KOPT-K1 (cell line): ENCODE measurements at regions not wholly inside any gene's neighbourhood (a gene's known extent, or its start where the extent isn't known, plus 50 kb on each side); places are given as distances from the start of the nearest gene placed in this dataset.
"Not testable (repeated sequence)": the region's sequence is repeated elsewhere in the genome, so short reads cannot be mapped to it uniquely, and the experiment has no call there.

Experiments used
- H3K27ac ChIP-seq: fragments of 200-600 bp; sonication (generic); 2 replicates; pipeline ENCODE4 v1.5.1; 2016; ENCODE audit warnings: antibody characterized with exemption, mild to moderate bottlenecking, low read depth, low read length; ENCODE audit not compliant: poor library complexity, severe bottlenecking
- H3K36me3 ChIP-seq: fragments of 200-600 bp; sonication (generic); 2 replicates; pipeline ENCODE4 v1.5.1; 2017; ENCODE audit warnings: antibody characterized with exemption, mild to moderate bottlenecking, low read length, moderate library complexity; ENCODE audit not compliant: insufficient read depth
- H3K9me3 ChIP-seq: fragments of 200-600 bp; sonication (generic); 2 replicates; pipeline ENCODE4 v1.5.1; 2017; ENCODE audit warnings: antibody characterized with exemption, low read length, mild to moderate bottlenecking; ENCODE audit not compliant: insufficient read depth, poor library complexity, severe bottlenecking

DNA sequence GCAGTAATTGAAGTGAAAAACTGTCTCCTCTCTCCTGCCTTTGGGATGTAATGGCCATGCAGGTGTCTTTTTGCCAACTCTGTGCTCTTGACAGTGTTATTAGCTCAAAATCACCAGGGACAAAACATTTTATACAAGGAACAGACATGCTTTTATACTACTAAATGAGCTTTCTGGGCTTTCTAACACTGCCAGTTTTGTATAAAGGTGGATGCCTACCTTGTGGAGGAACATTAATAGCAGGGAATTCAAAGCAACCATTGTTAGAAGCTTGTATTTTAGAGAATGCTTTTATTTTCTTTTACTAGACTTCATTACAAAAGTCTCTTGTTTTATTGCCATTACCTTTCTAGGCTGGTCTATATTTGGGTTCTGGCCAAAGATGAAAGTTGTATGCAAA is 54.7 kb upstream of the ARSJ start:
- H3K27ac ChIP-seq: no peak overlapping the region
- no peaks in the 10 kb centered on the region for H3K36me3 ChIP-seq
- H3K9me3 ChIP-seq: no peaks in the 10 kb centered on the region

GRCh38 chr4:114036426-114036825 is 57.0 kb upstream of the ARSJ start:
- Histone ChIP-seq H3K27ac (no peak overlapping the region), H3K36me3 (no peaks in the 10 kb centered on the region), H3K9me3 (no peaks in the 10 kb centered on the region)

- H3K36me3 ChIP-seq: no peaks in the 10 kb centered on the region
- no peaks in the 10 kb centered on the region for H3K9me3 ChIP-seq
- H3K27ac ChIP-seq: no peak overlapping the region
Observed at GRCh38 chr4:114036864-114037263, 57.4 kb upstream of the ARSJ start.

DNA sequence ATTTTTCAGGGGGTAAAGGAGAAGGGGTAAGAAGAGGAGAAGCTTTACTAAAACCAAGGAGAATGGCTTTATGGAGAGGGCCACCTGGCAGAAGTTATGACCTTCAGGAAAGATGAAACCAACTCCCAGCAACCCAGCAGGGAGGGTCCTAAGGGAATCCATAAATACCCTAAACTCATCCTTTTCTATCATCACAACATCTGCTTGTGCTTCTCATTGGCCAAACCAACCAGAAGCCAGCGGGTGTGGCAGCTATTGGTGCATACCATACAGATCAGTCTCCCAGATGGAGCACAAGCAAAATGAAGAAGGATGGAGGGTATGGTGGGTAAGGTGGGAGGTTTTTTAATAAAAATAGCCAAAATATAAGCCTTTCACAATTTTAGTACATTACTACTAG is 58.5 kb upstream of the ARSJ start:
- Histone ChIP-seq H3K36me3 (no peaks in the 10 kb centered on the region), H3K27ac (no peak overlapping the region), H3K9me3 (no peaks in the 10 kb centered on the region)

DNA sequence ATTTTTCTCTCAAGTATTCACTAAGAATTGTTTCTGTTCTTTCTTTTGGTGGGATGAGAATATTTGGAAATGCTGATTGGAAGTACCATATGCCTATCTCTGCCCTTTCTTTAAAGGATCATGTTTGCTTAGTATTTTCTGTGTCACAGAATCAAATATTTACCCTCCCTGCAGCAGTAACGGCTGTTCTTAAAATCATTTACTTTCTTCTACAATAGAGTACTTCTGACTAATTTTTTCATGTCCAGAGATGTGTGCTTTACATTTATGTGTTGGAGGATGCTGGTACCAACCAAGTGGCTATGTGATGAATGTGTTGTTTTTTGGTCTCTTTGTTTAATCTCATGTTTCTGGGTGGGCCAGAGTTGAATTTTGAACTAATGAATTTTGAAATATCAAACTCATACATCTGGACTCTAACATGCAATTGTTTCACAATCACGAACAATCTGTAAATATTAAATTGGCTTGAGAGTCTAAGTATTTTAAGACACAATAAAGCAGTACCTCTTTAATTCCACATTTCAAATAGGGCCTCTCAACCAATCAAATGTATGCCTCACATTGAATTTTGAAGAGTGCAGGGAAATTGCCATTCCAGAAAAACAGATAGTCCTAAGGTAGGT is 59.4 kb upstream of the ARSJ start:
- Histone ChIP-seq H3K27ac (no peak overlapping the region), H3K9me3 (no peaks in the 10 kb centered on the region), H3K36me3 (no peaks in the 10 kb centered on the region)

- Histone ChIP-seq H3K36me3 (no peaks in the 10 kb centered on the region), H3K9me3 (no peaks in the 10 kb centered on the region), H3K27ac (peak overlapping the region; percentile 39)
Observed at GRCh38 chr4:114040319-114041116, 61.1 kb upstream of the ARSJ start.

- Histone ChIP-seq H3K27ac (peak overlapping the region; percentile 39), H3K36me3 (no peaks in the 10 kb centered on the region), H3K9me3 (no peaks in the 10 kb centered on the region)
Observed at GRCh38 chr4:114041117-114041475, 61.6 kb upstream of the ARSJ start.

- Histone ChIP-seq H3K27ac (no peak overlapping the region), H3K36me3 (no peaks in the 10 kb centered on the region), H3K9me3 (no peaks in the 10 kb centered on the region)
Observed at GRCh38 chr4:114043116-114043515, 63.7 kb upstream of the ARSJ start.

DNA sequence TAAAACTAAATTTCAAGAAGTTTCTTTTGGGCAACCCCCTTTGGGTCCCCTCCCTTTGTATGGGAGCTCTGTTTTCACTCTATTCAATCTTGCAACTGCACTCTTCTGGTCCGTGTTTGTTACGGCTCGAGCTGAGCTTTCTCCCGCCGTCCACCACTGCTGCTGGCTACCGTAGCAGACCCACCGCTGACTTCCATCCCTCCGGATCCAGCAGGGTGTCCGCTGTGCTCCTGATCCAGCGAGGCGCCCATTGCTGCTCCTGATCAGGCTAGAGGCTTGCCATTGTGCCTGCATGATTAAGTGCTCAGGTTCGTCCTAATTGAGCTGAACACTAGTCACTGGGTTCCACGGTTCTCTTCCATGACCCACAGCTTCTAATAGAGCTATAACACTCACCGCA is 64.9 kb upstream of the ARSJ start:
- H3K27ac ChIP-seq, H3K36me3 ChIP-seq: not testable (repeated sequence)

DNA sequence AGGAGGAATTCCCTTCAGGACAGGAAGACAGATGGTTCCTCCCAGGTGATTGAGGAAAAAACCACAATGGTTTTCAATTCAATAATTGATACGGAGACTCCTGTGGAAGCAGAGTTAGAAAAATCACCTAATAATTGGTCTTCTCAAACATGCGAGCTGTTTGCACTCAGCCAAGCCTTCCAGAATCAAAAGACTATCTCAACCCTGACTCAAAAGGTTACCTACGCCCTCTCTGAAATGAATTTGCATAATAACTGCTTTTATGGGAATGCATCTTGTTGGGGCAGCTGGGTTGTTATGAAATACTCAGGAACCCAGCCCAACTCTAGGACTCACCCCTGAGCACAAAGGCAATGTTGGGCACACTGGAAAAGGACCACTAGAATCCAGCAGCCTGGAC is 66.9 kb upstream of the ARSJ start:
- H3K9me3 ChIP-seq: no peaks in the 10 kb centered on the region
- H3K27ac ChIP-seq: no peak overlapping the region
- no peaks in the 10 kb centered on the region for H3K36me3 ChIP-seq

More for the DNA sequence above, 64.9 kb upstream of the ARSJ start:
- H3K9me3 ChIP-seq: not testable (repeated sequence)

- not testable (repeated sequence) for H3K9me3 ChIP-seq, H3K36me3 ChIP-seq, H3K27ac ChIP-seq
Observed at GRCh38 chr4:114048154-114048553, 68.7 kb upstream of the ARSJ start.

DNA sequence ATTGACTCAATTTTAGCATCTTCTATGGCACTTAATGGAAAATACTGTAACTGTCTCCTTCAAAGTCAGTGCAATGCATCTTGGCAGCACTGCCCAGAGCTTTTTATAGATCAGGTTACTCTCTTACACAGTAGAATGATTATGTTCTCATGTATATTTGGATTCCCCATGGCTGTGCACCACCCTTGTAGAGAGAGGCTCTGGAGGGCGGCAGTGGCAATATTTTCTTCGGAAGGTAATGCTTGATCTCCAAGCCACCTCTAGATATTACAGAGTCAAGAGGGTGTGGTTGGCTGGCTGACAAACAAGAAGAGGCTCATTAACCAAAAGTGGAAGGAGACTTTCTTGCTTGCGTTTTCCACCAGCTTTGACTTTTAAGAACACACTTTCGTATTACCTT is 72.8 kb upstream of the ARSJ start:
- H3K36me3 ChIP-seq: no peaks in the 10 kb centered on the region
- no peak overlapping the region for H3K27ac ChIP-seq

DNA sequence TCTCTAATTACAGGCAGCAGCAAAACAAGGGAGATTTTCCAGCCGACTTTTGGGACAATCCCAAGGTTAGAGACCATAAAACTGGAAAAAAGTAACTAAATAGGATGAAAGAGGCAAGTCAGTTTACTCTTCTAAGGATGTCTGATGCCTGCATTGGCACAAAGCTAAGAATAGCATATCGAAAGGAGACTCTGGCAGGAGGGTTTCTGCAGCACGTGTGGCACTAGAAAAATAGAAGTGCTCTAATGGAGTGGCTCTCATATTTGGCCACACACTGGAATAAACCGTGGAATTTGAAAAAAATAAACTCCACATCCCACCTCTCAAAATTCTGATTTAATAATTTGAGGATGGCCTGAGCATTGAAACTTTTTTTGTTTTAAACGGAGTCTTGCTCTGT is 77.2 kb upstream of the ARSJ start:
- Histone ChIP-seq H3K9me3 (peaks cover 8% of the 10 kb centered on the region), H3K27ac (no peak overlapping the region)

More for the DNA sequence above, 72.8 kb upstream of the ARSJ start:
- peaks cover 8% of the 10 kb centered on the region for H3K9me3 ChIP-seq

GRCh38 chr4:114057746-114058145 is 78.3 kb upstream of the ARSJ start:
- H3K36me3 ChIP-seq: no peaks in the 10 kb centered on the region
- H3K9me3 ChIP-seq: peaks cover 8% of the 10 kb centered on the region
- no peak overlapping the region for H3K27ac ChIP-seq

More for the DNA sequence above, 77.2 kb upstream of the ARSJ start:
- H3K36me3 ChIP-seq: no peaks in the 10 kb centered on the region

DNA sequence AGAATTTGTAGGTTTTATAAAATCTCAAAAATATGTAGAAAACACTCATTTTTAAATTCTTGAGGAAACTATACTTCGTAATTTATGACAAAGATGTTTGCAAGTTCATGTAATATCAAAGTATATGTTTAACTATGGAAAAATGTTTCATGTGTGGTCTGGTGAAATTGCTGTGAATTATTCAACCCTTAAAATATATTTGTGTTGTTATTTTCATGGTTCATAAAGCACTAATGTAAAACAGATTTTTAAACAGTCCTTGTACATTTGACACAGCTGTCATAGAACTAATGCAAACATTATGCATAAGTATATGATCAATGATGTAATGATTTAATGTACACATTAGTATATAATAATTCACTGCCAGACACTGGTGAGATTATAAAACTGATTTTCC is 83.1 kb upstream of the ARSJ start:
- Histone ChIP-seq H3K27ac (no peak overlapping the region), H3K36me3 (no peaks in the 10 kb centered on the region), H3K9me3 (no peaks in the 10 kb centered on the region)

DNA sequence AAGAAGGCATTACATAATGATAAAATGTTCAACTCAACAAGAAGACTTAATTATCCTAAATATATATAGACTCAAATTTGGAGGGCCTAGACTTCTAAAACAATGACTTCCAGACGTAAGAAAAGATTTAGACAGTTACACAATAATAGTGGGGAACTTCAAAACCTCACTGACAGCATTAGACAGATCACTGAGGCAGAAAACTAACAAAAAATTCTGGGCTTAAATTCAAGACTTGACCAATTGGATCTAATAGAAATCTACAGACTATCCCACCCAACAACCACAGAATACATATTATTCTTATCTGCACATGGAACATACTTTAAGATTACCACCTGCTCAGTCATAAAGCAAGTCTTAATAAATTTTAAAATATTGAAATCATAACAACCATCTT is 93.3 kb upstream of the ARSJ start:
- Histone ChIP-seq H3K27ac (no peak overlapping the region), H3K9me3 (no peaks in the 10 kb centered on the region), H3K36me3 (no peaks in the 10 kb centered on the region)
